NCI-H510A treated with DMSO at 0.1 percent for 48 hours (cell line): ENCODE measurements at regions not wholly inside any gene's neighbourhood (a gene's known extent, or its start where the extent isn't known, plus 50 kb on each side); places are given as distances from the start of the nearest gene placed in this dataset.
"Not testable (repeated sequence)": the region's sequence is repeated elsewhere in the genome, so short reads cannot be mapped to it uniquely, and the experiment has no call there.

Source experiments
- DNase-seq: peaks from one replicate; lab custom pipeline; 2025; lab: John Stamatoyannopoulos, UW

DNA sequence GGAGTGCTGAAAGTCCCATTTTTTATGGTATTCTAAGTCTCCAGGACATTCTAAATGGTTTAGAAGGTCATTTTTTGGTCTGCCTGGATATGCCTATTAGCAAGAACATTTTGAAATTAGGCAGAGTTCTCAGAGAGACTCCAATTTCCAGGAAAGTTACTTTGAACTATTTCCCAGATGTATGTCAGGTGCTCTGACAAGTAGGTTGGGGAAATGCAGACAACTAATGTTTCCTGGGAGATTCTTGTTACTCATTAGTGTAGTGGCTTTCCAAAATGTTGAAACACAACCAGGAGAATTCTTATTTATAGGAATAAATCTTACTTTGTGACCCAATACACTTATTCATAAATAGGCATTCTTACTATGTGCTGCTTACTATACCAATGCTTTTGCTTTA, 268.4 kb downstream of the ZNF37A start:
- not testable (repeated sequence) for DNase-seq

DNA sequence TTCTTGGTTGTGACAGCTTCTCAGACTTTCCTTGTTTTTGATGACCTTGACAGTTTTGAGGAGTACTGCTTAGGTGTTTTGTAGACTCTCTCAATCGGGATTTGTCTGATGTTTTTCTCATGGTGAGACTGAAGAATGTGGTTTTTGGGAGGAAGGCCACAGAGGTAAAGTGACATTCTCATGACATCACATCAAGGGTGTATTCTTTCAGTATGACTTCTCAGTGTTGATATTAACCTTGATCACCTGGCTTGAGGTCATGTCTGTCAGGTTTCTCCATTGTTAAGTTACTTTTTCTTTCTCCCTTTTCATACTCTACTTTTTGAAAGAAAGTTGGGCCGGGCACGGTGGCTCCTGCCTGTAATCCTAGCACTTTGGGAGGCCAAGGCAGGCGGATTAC, 269.9 kb downstream of the ZNF37A start:
- DNase-seq = not testable (repeated sequence)

DNA sequence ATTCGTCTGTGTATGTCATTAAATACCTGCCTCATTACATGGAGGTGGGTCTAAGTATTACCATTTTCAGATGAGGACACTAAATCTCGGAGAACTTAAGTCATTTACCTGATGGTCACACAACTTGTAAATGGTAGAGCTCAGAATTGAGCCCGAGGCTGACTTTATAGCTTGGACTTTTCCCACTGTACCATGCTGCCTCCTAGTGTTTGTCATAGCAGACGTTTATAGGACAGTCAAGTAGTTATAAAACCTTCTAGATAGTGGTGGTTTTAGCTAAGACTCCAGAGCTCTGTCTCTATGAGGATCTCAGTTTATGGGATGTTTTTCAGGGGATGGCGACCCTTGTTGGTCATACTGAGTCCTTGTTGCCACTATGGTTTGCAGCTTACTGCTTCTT, 271.8 kb downstream of the ZNF37A start:
- DNase-seq = peak; percentile 5

DNA sequence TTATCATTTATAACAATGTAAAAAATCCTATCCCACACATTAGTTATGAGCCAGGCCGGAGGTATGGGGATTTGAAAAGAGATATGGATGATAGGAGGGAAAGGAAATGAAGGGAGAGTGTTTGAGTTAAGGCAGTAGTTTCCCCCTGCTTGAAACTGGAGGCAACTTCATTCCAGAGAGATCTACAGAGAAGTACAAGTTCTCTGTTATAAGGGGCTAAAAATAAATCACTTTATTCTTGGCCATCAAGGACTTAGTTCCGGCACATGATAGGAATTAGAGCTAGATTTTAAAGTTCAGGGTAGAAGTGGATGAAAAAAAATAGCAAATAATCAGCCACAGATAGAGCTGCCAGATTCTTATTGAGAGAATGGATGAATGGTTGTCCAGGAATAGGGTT, 289.7 kb downstream of the ZNF37A start:
- not testable (repeated sequence) for DNase-seq

DNA sequence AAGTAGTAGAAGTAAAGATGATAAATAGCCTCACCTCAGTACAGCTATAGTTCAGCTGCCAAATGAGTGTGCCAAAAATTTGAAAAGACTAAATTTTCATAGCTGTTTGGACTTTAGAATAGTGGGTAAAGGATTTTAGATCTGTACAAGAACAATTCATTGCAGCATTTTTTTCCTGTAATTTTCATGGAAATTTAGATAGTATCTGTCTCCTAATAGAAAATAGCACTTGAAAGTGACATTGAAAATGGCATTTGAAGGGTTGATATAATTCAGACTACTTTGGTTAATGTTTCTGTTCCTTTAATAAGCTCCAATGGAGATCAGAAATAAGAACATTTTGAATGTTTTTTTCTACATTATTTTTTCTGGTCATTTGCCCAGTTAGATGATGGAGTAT, 292.7 kb downstream of the ZNF37A start:
- not testable (repeated sequence) for DNase-seq

DNA sequence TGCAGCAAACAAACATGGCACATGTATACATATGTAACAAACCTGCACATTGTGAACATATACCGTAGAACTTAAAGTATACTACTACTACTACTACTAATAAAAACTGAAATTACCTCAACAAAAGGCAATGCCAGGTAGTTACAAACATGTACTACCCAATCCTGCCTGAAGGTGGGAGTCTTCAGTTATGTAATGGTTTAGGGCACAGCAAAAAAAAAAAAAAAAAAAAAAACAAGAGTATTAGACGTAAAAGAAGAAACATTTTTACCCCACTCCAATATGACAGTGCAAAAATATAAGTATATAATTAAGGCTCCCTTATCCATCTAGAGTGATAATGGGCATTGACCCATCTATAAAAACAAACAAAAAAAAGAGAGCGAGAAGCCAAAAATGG, 296.6 kb downstream of the ZNF37A start:
- DNase-seq = not testable (repeated sequence)

DNA sequence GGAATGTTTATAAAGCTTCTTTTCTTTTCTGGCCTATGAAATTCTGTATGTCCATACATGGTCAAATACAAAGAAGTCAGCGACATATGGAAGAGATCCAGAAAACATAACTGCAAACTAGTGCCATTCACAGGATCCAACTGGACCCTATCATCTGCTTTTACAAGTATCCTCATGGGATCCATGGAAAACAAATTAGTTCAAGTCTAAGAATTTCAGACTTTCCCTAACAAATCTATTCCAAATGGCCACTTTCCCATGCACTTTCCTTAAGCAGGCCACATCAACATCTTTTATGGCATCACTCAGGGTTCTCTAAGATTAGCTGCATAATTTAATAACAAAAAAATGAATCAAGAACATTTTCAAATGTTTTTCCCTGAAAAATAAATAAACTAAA, 301.3 kb downstream of the ZNF37A start:
- not testable (repeated sequence) for DNase-seq

DNA sequence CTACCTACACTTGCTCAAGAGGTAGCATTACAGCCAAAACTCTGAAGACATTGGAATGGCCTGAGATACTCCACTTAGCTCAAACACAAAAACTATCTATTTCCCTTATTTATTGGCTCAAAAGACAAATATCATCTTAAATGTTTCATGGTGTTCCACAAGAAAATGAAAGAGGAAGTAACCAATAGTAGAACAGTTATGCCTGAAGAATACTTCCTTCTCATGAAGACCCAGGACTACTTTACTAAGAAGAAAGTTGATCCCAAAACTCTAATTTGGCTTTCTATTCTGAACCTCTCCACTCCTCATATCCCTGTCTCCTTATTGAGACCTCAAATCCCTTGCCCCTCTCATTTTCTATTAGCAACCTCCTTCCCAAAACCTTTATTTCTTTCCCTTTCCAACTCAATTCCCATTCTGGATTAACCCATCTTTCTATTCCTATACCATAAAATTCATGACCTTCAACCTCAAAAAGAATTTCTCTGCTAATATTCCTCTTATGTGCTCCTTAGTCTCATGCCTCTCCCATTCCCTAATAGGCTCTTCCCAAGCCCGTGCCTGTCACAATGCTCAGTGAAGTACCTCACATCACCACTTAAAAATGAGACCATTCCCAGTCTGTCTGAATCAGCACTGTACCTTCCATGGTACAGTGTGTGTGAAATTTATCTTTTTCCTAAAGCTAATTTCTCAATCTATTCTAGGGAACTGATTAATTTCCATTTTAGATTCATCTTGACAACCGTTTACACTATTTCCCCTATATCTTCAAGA, 302.2 kb downstream of the ZNF37A start:
- not testable (repeated sequence) for DNase-seq

DNA sequence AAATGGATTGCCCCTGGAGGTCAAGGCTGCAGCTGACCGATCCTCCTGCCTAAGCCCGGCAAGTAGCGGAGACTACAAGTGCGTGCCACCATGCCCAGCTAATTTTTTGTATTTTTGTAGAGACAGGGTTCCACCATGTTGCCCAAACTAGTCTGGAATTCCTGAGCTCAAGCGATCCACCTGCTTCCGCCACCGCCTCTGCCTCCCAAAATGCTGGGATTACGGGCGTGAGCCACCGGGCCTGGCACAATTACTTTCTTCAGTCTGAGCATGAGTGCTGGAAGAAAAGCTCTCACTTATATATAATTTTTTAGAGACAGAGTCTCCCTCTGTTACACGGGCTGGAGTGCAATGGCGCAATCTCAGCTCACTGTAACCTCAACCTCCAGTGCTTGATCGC, 307.4 kb downstream of the ZNF37A start:
- DNase-seq = not testable (repeated sequence)

DNA sequence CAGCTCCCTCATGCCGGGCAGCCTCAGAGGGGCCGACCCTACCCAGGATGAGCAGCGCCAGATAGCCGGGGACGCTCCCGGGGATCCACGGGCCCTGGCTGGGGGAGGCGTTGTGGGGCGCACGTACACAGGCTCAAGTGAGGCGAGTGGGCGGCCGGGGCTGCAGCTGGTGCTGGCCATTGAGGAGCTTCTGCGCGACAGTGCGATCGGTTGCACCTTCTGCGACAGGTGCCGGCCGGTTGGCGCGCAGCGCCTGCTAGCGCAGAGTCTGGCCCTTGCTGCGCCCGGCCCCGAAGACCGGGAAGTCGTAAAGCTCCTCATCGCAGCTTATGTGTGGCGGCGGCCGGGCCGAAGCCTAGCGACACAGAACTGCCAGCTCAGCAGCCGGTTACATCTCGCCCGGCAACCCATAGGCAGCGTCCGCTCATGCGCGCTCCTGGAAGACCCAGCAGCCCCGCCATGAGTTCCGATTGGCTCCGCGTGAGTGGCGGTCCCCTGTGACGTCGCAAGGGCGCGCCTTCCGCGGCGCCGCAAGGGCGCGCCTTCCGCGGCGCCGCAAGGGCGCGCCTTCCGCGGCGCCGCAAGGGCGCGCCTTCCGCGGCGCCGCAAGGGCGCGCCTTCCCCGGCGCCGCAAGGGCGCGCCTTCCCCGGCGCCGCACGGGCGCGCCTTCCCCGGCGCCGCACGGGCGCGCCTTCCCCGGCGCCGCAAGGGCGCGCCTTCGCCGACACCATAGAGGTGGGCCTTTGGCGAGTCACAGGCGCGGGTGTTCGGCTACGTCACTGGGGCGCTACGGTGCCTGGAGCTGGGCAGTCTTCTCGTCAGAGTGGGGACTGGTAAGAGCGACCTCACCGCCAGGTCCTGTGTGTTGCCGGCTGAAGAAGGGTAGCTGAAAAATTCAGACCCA, 308.6 kb downstream of the ZNF37A start:
- peak; percentile 54 for DNase-seq

DNA sequence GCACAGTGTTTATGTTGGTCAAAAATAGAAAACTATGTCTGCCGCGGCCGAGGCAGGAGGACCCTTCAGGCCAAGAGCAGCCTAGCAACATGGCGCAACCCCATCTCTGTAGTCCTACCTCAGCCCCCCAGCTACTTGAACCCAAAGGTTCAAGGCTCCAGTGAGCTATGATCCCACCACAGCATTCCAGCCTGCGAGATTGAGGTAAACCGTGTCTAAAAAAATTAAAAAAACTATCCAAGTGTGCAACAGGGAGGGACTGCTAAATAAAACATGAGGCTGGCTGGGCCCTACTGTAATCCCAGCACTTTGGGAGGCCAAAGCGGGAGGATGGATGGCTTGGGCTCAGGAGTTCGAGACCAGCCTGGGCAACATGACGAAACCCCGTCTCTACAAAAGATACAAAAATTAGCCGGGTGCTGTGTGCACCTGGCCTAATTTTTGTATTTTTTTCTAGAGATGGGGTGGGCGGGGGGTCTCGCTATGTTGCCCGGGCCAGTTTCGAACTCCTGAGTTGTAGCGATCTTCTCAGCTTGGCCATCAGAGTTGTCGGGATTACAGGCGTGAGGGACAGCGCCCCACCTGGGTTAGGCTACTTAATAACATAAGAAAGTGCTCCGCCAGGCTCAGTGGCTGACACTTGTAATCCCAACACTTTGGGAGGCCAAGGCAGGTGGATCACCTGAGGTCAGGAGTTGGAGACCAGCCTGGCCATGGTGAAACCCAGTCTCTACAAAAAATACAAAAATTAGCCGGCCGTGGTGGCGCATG, 309.4 kb downstream of the ZNF37A start:
- not testable (repeated sequence) for DNase-seq

DNA sequence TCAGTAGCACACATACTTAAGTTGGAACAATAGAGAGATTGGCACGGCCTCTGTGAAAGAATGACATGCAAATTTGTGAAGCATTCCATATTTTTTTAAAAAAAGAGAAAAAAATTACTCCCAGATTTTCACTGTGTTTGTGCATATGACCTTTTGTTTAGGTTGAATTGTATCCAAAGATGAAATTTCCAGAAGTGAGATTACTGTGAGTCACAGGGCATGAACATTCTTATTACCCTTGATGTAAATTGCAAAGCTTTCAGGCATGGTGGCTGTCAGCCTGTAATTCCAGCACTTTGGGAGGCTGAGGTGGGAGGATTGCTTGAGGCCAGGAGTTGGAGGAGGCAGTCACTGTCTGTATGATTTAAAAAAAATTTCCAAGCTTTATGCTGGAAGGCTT, 329.5 kb downstream of the ZNF37A start:
- not testable (repeated sequence) for DNase-seq

DNA sequence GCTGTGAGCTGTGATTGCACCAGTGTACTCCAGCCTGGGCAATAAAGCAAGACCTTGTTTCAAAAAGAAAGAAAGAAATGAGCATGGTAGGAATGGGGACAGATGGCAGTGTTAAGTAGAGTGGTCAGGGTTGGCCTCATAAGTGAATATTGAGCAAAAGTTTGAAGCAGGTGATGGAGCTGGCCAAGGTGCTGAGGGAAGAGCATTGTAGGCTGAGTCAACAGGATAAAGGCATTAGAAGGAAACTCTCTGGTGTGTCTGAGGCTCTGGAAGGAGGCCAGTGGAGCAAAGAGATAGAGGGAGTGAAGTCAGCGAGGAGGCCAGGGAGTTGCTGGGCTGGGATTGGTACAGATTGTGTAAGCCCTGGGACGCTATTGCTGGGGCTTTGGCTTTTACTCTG, 336.1 kb downstream of the ZNF37A start:
- DNase-seq = not testable (repeated sequence)

DNA sequence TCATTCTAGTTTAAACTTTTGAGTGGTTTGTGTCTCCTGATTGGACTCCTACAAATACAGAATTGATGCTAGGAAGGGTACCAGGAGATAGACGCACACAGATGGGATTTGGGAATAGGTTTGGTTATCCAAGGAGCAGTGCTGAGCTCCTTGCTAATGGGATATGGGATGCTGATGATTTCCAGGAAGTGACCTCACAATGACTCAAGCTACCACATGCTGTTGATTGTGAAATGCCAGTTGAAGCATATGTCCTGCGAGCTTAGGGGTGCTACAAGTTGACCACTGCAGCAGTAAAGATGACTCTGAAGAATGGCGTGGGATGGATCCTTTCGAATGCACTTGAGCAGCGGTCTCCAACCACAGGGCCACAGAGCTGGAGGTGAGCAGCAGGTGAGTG, 343.2 kb downstream of the ZNF37A start:
- DNase-seq = not testable (repeated sequence)

DNA sequence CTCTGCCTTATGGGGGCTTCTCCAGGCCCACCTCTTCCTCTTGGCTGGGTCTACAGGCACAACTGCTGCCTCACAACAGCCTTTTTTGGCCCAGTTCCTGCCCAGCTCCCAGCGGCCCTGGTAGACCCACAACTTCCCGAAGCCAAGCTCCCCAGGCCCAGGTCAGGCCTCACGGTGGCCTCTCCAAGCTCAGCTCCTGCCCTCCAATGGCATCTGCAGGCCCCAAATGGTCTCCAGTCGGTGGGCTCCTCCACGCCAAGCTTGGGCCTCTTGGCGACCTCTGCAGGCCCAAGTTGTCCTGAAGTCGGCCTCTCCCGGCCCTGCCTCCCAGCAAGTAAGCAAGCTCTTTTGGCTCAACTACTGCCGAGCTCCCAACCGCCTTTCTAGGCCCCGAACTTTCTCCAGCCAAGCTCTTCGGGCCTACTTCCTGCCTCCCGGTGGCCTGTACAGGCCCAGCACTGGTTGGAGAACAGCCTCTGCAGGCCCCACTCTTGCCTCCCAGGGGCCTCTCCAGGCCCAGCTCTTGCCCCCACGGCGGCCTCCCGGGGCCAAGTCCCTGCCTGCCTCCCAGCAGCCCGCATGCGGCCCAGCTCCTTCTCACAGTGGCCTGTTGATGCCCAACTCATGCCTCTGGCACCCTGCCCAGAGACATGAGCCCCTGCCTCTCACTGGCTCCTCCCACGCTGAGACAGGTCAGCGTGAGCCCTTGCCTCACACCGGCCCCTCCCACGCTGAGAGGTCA, 354.6 kb downstream of the ZNF37A start:
- DNase-seq = not testable (repeated sequence)

DNA sequence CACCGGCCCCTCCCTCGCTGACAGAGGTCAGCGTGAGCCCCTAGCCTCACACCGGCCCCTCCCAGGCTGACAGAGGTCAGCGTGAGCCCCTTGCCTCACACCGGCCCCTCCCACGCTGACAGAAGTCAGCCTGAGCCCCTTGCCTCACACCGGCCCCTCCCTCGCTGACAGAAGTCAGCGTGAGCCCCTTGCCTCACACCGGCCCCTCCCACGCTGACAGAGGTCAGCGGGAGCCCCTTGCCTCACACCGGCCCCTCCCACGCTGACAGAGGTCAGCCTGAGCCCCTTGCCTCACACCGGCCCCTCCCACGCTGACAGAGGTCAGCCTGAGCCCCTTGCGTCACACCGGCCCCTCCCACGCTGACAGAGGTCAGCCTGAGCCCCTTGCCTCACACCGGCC, 355.5 kb downstream of the ZNF37A start:
- not testable (repeated sequence) for DNase-seq

DNA sequence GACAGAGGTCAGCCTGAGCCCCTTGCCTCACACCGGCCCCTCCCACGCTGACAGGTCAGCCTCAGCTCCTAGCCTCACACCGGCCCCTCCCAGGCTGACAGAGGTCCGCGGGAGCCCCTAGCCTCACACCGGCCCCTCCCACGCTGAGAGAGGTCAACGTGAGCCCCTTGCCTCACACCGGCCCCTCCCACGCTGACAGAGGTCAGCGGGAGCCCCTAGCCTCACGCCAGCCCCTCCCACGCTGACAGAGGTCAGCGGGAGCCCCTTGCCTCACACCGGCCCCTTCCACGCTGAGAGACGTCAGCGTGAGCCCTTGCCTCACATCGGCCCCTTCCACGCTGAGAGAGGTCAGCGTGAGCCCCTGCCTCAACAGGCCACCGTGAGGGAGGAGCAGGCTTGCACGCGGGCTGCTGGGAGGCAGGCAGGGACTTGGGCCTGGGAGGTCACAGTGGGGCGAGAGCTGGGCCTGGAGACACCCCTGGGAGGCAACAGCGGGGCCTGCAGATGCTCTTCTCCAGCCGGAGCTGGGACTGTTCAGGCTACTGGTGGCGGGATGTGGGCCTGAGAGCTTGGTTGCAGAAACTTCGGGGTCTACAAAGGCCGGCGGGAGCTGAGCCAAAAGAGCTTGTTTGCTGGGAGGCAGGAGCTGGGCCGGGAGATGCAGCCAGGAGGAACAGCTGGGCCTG, 356.4 kb downstream of the ZNF37A start:
- DNase-seq = not testable (repeated sequence)

DNA sequence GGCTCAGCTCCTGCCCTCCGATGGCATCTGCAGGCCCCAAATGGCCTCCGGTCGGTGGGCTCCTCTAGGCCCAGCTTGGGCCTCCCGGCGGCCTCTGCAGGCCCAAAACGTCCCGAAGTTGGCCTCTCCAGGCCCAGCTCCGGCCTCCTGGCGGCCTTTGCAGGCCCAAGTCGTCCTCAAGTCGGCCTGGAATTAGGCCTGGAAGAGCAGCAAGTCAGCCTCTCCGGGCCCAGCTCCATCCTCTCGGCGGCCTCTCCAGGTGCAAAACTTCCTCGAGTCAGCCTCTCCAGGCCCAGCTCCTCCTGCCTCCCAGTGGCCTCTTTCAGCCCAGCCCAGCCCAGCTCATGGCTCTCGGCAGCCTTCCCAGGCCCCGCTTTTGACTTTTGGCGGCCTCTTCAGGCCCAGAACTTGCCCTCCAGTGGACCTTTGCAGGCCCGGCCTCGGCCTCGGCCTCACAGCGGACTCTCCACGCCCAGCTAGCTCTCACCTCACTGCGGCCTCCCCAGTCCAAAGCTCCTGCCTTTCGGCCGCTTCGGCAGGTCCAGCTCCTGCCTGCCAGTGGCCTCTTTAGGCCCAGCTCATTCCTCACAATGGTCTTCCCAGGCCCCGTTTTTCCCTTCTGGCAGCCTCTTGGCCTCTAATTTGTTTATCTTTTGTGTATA, 357.3 kb downstream of the ZNF37A start:
- DNase-seq = not testable (repeated sequence)
